SK-N-MC (cell line): ENCODE measurements at regions not wholly inside any gene's neighbourhood (a gene's known extent, or its start where the extent isn't known, plus 50 kb on each side); places are given as distances from the start of the nearest gene placed in this dataset.

Source experiments
- EZH2 ChIP-seq: fragments of 200-600 bp; sonication (generic); IDR thresholded peaks from one replicate; pipeline ENCODE4 v1.6.1; 2017; ENCODE audit warnings: antibody characterized with exemption
- POLR2AphosphoS5 ChIP-seq: IDR thresholded peaks from 2 replicates; pipeline ENCODE4 v1.6.1; 2012; ENCODE audit warnings: mild to moderate bottlenecking, low read depth, low read length, borderline replicate concordance

DNA sequence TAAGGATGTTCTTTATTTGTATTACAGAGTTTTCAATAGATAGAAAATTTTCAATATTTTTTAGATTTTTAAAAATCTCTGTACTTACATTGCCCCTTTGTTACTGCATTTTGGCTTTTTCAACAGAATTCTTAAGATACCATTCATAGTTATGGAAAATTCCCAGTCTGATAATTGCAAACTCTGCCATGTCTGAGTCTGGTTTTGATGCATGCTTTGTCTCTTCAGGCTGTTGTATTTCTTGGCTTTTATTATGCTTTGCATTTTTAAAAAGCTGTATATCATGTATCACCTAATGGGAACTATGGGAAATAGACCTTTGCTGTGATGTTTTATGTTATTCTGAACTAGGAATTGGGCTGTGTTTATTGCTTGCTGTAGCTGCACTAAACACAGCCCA, 898.9 kb upstream of the ADGRB3 start:
- no peak for TF ChIP-seq EZH2
- no peak for TF ChIP-seq POLR2AphosphoS5
